ENCODE measurements at regions not wholly inside any gene's neighbourhood (a gene's known extent, or its start where the extent isn't known, plus 50 kb on each side); places are given as distances from the start of the nearest gene placed in this dataset.
"Not testable (repeated sequence)": the region's sequence is repeated elsewhere in the genome, so short reads cannot be mapped to it uniquely, and the experiment has no call there.

- DNase-seq = no peak
These were observed 342.6 kb downstream of the DMAC1 start for GRCh38 chr9:7456793-7457530.

GRCh38 chr9:7456377-7456776 is 343.2 kb downstream of the DMAC1 start:
- no peak for DNase-seq

GRCh38 chr9:7454624-7455023 is 345.0 kb downstream of the DMAC1 start:
- DNase-seq = no peak

- no peak for DNase-seq
These were observed 347.2 kb downstream of the DMAC1 start for GRCh38 chr9:7452378-7452777.

- DNase-seq = no peak
These were observed 348.5 kb downstream of the DMAC1 start for GRCh38 chr9:7451062-7451461.

- DNase-seq = no peak
These were observed 356.0 kb downstream of the DMAC1 start for GRCh38 chr9:7443541-7443940.

GRCh38 chr9:7439355-7439995 is 360.1 kb downstream of the DMAC1 start:
- no peak for DNase-seq

- no peak for DNase-seq
These were observed 362.8 kb downstream of the DMAC1 start for GRCh38 chr9:7436754-7437153.

- DNase-seq = no peak
These were observed 365.9 kb downstream of the DMAC1 start for GRCh38 chr9:7433508-7434292.

- DNase-seq = no peak
These were observed 366.6 kb downstream of the DMAC1 start for GRCh38 chr9:7432989-7433388.

- not testable (repeated sequence) for DNase-seq
These were observed 382.2 kb downstream of the DMAC1 start for GRCh38 chr9:7417397-7417796.

GRCh38 chr9:7415836-7416235 is 383.7 kb downstream of the DMAC1 start:
- DNase-seq = no peak

- DNase-seq = no peak
These were observed 390.7 kb downstream of the DMAC1 start for GRCh38 chr9:7408845-7409244.

- DNase-seq = no peak
These were observed 392.3 kb downstream of the DMAC1 start for GRCh38 chr9:7407246-7407645.

GRCh38 chr9:7405924-7406604 is 393.5 kb downstream of the DMAC1 start:
- no peak for DNase-seq

- DNase-seq = no peak
These were observed 395.6 kb downstream of the DMAC1 start for GRCh38 chr9:7403839-7404487.

- no peak for DNase-seq
These were observed 396.6 kb downstream of the DMAC1 start for GRCh38 chr9:7403028-7403389.

GRCh38 chr9:7402334-7403027 is 397.1 kb downstream of the DMAC1 start:
- DNase-seq = no peak

GRCh38 chr9:7401116-7401515 is 398.5 kb downstream of the DMAC1 start:
- no peak for DNase-seq

GRCh38 chr9:7394002-7394774 is 405.4 kb downstream of the DMAC1 start:
- DNase-seq = no peak

GRCh38 chr9:7392148-7392547 is 407.4 kb downstream of the DMAC1 start:
- no peak for DNase-seq

Data from AML-193 (cell line).